Astrocyte (in vitro differentiated cells and primary cell): ENCODE measurements at regions not wholly inside any gene's neighbourhood (a gene's known extent, or its start where the extent isn't known, plus 50 kb on each side); places are given as distances from the start of the nearest gene placed in this dataset.

Experiments used
- CTCF ChIP-seq: IDR thresholded peaks from 2 replicates; pipeline ENCODE4 v1.5.1; 2011; ENCODE audit warnings: low read depth, mild to moderate bottlenecking, inconsistent platforms, low read length, moderate library complexity; ENCODE audit not compliant: insufficient read depth
- EZH2 ChIP-seq: IDR thresholded peaks from 2 replicates; pipeline ENCODE4 v1.6.1; 2012; ENCODE audit warnings: mild to moderate bottlenecking, low read length, inconsistent platforms; ENCODE audit not compliant: insufficient read depth

GRCh38 chr14:94686511-94687160 is 74.4 kb downstream of the SERPINA3 start:
- TF ChIP-seq CTCF = no peak
- TF ChIP-seq EZH2 = no peak
